Neutrophil (primary cell): ENCODE measurements at regions not wholly inside any gene's neighbourhood (a gene's known extent, or its start where the extent isn't known, plus 50 kb on each side); places are given as distances from the start of the nearest gene placed in this dataset.

ENCODE experiments used
- H3K27ac ChIP-seq: fragments of 200-600 bp; sonication (generic); 2 replicates; pipeline ENCODE4 v1.5.1; 2016; ENCODE audit warnings: mild to moderate bottlenecking, moderate library complexity
- H3K27me3 ChIP-seq: fragments of 200-600 bp; sonication (generic); 2 replicates; pipeline ENCODE4 v1.6.0; 2016; ENCODE audit warnings: mild to moderate bottlenecking
- H3K36me3 ChIP-seq: fragments of 200-600 bp; sonication (generic); 2 replicates; pipeline ENCODE4 v1.5.1; 2017
- H3K4me1 ChIP-seq, 2 experiments: fragments of 200-600 bp in 1 of 2; sonication (generic) in 1 of 2; 1 replicate in 1 of 2; 2 replicates in 1 of 2; pipeline versions ENCODE4 v1.5.1 to v1.6.1; 2013 to 2016; ENCODE audit warnings: low read depth in 1 of 2, low read length in 1 of 2, mild to moderate bottlenecking in 1 of 2, moderate library complexity in 1 of 2; ENCODE audit not compliant: control insufficient read depth in 1 of 2, insufficient read depth in 1 of 2
- H3K4me3 ChIP-seq, 2 experiments: fragments of 200-600 bp in 1 of 2; sonication (generic) in 1 of 2; 1 replicate in 1 of 2; 2 replicates in 1 of 2; pipeline ENCODE4 v1.5.1; 2013 to 2016; ENCODE audit warnings: low read depth in 1 of 2, low read length in 1 of 2, mild to moderate bottlenecking in 1 of 2, moderate library complexity in 1 of 2
- H3K9me3 ChIP-seq: fragments of 200-600 bp; sonication (generic); 2 replicates; pipeline ENCODE4 v1.5.1; 2016
- TF ChIP-seq, protein P1 (sequence below): fragments of 200-600 bp; sonication (generic); IDR thresholded peaks from 2 replicates; pipeline ENCODE4 v1.5.1; 2016; ENCODE audit warnings: antibody characterized with exemption

GRCh38 chr2:158043181-158043948 lies 58.3 kb upstream of the UPP2 start:
- TF ChIP-seq, protein P1, sequence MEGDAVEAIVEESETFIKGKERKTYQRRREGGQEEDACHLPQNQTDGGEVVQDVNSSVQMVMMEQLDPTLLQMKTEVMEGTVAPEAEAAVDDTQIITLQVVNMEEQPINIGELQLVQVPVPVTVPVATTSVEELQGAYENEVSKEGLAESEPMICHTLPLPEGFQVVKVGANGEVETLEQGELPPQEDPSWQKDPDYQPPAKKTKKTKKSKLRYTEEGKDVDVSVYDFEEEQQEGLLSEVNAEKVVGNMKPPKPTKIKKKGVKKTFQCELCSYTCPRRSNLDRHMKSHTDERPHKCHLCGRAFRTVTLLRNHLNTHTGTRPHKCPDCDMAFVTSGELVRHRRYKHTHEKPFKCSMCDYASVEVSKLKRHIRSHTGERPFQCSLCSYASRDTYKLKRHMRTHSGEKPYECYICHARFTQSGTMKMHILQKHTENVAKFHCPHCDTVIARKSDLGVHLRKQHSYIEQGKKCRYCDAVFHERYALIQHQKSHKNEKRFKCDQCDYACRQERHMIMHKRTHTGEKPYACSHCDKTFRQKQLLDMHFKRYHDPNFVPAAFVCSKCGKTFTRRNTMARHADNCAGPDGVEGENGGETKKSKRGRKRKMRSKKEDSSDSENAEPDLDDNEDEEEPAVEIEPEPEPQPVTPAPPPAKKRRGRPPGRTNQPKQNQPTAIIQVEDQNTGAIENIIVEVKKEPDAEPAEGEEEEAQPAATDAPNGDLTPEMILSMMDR: no peak
- H3K27ac ChIP-seq: peak overlapping the region; percentile 58
- H3K36me3 ChIP-seq: no peaks in the 10 kb centered on the region
- no peaks in the 10 kb centered on the region for H3K9me3 ChIP-seq
- H3K4me1 ChIP-seq: peaks cover 15 to 44% of the 10 kb centered on the region in 2 experiments
- no peak overlapping the region for H3K4me3 ChIP-seq
- H3K27me3 ChIP-seq: no peaks in the 10 kb centered on the region

DNA sequence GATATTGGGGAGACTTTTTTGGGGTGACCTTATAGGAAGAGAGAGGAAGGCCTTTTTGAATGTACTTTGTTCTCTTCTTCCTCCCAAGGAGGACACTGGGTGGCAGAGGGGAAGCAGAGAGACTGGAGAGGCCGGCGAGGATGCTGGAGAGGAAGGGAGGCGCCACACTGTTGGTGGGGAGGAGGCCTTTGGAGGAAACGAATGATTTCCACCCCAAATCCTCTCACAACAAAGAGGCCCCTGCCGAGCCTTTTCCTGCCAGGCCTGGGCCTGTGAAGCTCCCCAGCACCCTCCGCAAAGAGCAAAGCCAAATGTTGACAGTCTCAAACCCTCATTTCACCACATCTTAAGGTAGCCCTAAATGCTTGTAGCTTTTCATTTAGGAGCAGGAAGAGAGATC lies 59.0 kb upstream of the UPP2 start:
- H3K36me3 ChIP-seq: no peaks in the 10 kb centered on the region
- TF ChIP-seq, protein P1: no peak
- H3K9me3 ChIP-seq: no peaks in the 10 kb centered on the region
- H3K4me3 ChIP-seq: no peak overlapping the region
- no peaks in the 10 kb centered on the region for H3K27me3 ChIP-seq
- H3K4me1 ChIP-seq: peaks cover 15 to 44% of the 10 kb centered on the region in 2 experiments
- peak overlapping the region; percentile 58 for H3K27ac ChIP-seq

DNA sequence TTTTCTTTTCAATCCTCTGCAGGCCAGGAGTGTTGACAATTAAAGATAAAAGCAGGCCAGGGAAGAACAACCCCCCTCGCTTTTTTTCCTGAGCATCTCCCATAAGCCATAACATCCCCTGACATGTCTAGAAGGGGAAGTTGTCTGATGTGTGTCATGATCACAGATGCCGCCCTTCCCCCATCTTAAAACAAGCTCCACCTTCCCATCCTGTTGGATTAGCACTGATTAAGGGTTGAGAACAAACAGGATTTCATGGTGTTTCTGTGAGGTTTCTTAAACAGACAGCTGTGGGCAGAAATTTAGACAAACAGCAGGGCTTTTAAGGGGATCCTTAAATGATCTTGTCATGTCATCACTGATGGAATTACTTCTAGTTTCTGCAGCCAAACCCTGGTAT lies 59.4 kb upstream of the UPP2 start:
- H3K27ac ChIP-seq: peak overlapping the region; percentile 58
- no peak overlapping the region for H3K4me3 ChIP-seq
- no peaks in the 10 kb centered on the region for H3K9me3 ChIP-seq
- H3K36me3 ChIP-seq: no peaks in the 10 kb centered on the region
- TF ChIP-seq, protein P1: no peak
- H3K4me1 ChIP-seq: peaks cover 15 to 42% of the 10 kb centered on the region in 2 experiments
- no peaks in the 10 kb centered on the region for H3K27me3 ChIP-seq

DNA sequence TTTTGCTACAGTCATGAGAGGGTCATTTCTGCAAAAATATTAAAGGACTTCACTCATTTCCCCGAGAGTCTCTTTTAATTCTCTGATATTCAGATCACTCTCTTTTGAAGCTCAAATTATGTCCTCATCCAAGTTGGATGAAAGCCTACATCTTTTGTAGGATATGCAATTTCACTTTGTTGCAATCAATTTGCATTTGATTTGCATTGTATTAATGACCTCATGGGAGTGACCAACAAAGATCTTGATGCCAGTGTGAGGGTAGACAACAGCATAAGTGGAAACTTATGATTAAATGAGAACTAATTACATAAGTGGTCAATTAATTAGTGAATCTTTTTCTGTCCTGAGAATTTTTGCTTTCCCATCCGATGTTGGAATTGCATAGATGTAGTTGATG lies 60.3 kb upstream of the UPP2 start:
- no peak overlapping the region for H3K27ac ChIP-seq
- no peak overlapping the region for H3K4me3 ChIP-seq
- no peaks in the 10 kb centered on the region for H3K9me3 ChIP-seq
- H3K4me1 ChIP-seq: peaks cover 11 to 33% of the 10 kb centered on the region in 2 experiments
- H3K27me3 ChIP-seq: no peaks in the 10 kb centered on the region
- no peaks in the 10 kb centered on the region for H3K36me3 ChIP-seq
- TF ChIP-seq, protein P1: no peak

GRCh38 chr2:158038901-158039300 lies 62.8 kb upstream of the UPP2 start:
- TF ChIP-seq, protein P1: no peak
- no peaks in the 10 kb centered on the region for H3K36me3 ChIP-seq
- H3K27me3 ChIP-seq: no peaks in the 10 kb centered on the region
- H3K4me1 ChIP-seq: peaks cover 0 to 16% of the 10 kb centered on the region in 2 experiments
- H3K4me3 ChIP-seq: no peak overlapping the region
- H3K27ac ChIP-seq: no peak overlapping the region
- H3K9me3 ChIP-seq: no peaks in the 10 kb centered on the region
